ENCODE measurements at regions not wholly inside any gene's neighbourhood (a gene's known extent, or its start where the extent isn't known, plus 50 kb on each side); places are given as distances from the start of the nearest gene placed in this dataset.

DNA sequence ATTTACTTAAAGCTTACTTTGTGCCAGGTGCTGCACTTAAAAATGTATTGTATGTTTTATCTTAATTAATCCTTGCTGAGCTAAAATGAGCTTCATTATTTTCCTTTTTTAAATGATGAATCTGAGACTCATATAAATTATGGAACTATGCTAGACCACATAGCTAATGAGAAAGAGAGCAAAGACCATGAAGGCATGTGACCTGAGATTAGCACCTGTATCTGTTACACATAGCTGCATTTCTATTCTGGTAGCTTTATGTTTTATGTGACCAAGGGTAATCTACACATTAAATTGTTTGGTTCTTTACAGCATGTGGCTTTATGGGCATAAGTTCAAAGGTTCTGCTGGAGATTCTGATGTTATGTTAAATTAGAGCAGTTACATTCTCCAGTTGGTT is 839.1 kb upstream of the SORCS1 start:
- H3K36me3 Mint-ChIP-seq (ENCODE audit: insufficient read depth, unreplicated experiment) = no peaks in the 10 kb centered on the region
- no peaks in the 10 kb centered on the region for H3K4me1 Mint-ChIP-seq (ENCODE audit: insufficient read depth, unreplicated experiment)
- H3K9me3 Mint-ChIP-seq (ENCODE audit: unreplicated experiment) = peaks cover 5% of the 10 kb centered on the region
- CTCF ChIA-PET = interaction anchor here (0.6 to 1.3 kb wide), 3 partner anchors 15 to 585 kb away, joined by 3 read pairs; no protein-coding TSS in a partner anchor
- H3K27me3 Mint-ChIP-seq (ENCODE audit: insufficient read depth, unreplicated experiment) = no peaks in the 10 kb centered on the region
- intact Hi-C loops (cut with micrococcal nuclease) = no loop called here
- DNase-seq (ENCODE audit: unreplicated experiment) = no peak
- no peak overlapping the region for H3K4me3 Mint-ChIP-seq (ENCODE audit: unreplicated experiment)
- POLR2A ChIA-PET = no interaction called here
- BruUV-seq (replicated peaks) = no TSS peak
- no peak overlapping the region for H3K27ac Mint-ChIP-seq (ENCODE audit: low read depth, unreplicated experiment)
- TF ChIP-seq, protein P1, sequence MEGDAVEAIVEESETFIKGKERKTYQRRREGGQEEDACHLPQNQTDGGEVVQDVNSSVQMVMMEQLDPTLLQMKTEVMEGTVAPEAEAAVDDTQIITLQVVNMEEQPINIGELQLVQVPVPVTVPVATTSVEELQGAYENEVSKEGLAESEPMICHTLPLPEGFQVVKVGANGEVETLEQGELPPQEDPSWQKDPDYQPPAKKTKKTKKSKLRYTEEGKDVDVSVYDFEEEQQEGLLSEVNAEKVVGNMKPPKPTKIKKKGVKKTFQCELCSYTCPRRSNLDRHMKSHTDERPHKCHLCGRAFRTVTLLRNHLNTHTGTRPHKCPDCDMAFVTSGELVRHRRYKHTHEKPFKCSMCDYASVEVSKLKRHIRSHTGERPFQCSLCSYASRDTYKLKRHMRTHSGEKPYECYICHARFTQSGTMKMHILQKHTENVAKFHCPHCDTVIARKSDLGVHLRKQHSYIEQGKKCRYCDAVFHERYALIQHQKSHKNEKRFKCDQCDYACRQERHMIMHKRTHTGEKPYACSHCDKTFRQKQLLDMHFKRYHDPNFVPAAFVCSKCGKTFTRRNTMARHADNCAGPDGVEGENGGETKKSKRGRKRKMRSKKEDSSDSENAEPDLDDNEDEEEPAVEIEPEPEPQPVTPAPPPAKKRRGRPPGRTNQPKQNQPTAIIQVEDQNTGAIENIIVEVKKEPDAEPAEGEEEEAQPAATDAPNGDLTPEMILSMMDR (IDR thresholded peaks at IDR 0.05; ENCODE audit: unreplicated experiment) = no peak

DNA sequence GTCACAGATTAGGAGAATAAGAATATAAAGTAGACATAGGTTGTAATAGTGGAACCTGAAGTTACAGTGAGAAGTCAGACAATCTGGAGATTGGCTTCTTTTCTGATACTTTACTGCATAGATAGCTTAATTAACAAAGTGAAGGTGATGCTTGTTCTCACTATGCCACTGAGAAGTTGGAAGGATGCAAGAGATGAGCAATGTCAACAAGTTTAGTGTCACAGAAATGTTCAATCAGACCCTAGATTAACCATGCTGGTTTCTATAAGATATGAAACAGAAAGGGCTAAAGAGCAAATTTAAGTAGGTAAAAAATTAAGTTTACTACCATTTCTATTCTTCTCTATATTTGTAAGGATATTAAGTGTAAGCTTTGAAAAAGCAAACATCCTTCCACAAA is 838.6 kb upstream of the SORCS1 start:
- H3K27ac Mint-ChIP-seq (ENCODE audit: low read depth, unreplicated experiment) = no peak overlapping the region
- H3K4me1 Mint-ChIP-seq (ENCODE audit: insufficient read depth, unreplicated experiment) = no peaks in the 10 kb centered on the region
- intact Hi-C loops (cut with micrococcal nuclease) = no loop called here
- H3K27me3 Mint-ChIP-seq (ENCODE audit: insufficient read depth, unreplicated experiment) = no peaks in the 10 kb centered on the region
- no peaks in the 10 kb centered on the region for H3K9me3 Mint-ChIP-seq (ENCODE audit: unreplicated experiment)
- TF ChIP-seq, protein P1 (IDR thresholded peaks at IDR 0.05; ENCODE audit: unreplicated experiment) = no peak
- ChIA-PET POLR2A (interaction anchor here (0.6 to 0.7 kb wide), 2 partner anchors 88 to 196 kb away, joined by 4 to 5 read pairs; no protein-coding TSS in a partner anchor), CTCF (interaction anchor here (0.6 to 1.3 kb wide), 2 partner anchors 14 to 424 kb away, joined by 3 read pairs; no protein-coding TSS in a partner anchor)
- no TSS peak for BruUV-seq (replicated peaks)
- no peaks in the 10 kb centered on the region for H3K36me3 Mint-ChIP-seq (ENCODE audit: insufficient read depth, unreplicated experiment)
- H3K4me3 Mint-ChIP-seq (ENCODE audit: unreplicated experiment) = no peak overlapping the region
- no peak for DNase-seq (ENCODE audit: unreplicated experiment)

DNA sequence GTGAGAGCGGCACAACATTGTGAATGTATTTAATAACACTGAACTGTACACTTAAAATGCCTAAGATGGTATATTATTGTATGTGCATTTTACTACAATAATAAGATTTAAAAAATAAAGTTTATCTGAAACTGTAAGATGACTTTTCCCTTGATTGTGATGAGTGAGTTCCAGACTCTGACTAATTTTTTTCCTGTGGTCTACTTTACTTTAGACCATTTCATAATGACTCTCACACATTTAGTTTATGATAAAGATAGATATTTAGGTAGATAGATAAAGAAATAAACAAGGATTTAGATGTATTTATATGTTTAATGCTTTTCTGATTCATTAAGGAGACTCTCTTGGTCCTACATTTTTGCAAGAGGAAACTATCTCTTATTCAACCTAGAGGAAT is 835.9 kb upstream of the SORCS1 start:
- POLR2A ChIA-PET = no interaction called here
- TF ChIP-seq, protein P1 (IDR thresholded peaks at IDR 0.05; ENCODE audit: unreplicated experiment) = no peak
- no peak overlapping the region for H3K4me3 Mint-ChIP-seq (ENCODE audit: unreplicated experiment)
- H3K9me3 Mint-ChIP-seq (ENCODE audit: unreplicated experiment) = no peaks in the 10 kb centered on the region
- no peak overlapping the region for H3K27ac Mint-ChIP-seq (ENCODE audit: low read depth, unreplicated experiment)
- H3K27me3 Mint-ChIP-seq (ENCODE audit: insufficient read depth, unreplicated experiment) = no peaks in the 10 kb centered on the region
- no TSS peak for BruUV-seq (replicated peaks)
- intact Hi-C loops (cut with micrococcal nuclease) = no loop called here
- no peaks in the 10 kb centered on the region for H3K4me1 Mint-ChIP-seq (ENCODE audit: insufficient read depth, unreplicated experiment)
- DNase-seq (ENCODE audit: unreplicated experiment) = no peak
- CTCF ChIA-PET = no interaction called here
- H3K36me3 Mint-ChIP-seq (ENCODE audit: insufficient read depth, unreplicated experiment) = no peaks in the 10 kb centered on the region

DNA sequence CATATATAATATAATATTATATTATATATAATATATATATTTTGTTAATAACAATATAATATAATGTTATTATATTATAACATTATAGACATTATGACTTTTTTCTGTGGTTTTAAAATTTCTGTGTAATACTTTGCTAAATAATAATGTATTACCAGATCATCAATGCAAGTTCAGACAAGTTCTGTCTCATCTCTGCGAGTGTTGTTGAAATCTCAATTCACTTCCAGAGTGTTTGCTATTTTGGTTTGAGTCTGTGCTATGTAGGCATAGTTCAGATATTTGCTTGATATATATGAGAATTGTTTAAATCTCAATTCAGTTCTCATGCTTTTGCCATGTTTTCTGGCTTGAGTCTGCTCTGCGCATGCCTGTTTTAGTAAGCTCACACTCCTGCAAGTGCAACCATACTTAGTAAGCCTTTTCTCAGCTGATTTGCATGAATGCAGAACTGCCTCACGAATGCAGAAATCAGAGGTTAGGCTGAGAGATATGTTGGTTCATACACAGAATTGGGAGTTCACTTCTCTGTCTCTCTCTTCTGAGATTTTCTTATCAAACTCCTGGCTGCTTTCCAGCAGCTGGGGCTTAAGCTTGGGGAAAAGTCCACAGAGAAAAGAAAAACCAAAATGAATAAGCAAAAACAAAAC is 830.2 kb upstream of the SORCS1 start:
- Mint-ChIP-seq H3K27me3 (ENCODE audit: insufficient read depth, unreplicated experiment) (no peaks in the 10 kb centered on the region), H3K9me3 (ENCODE audit: unreplicated experiment) (no peaks in the 10 kb centered on the region), H3K27ac (ENCODE audit: low read depth, unreplicated experiment) (no peak overlapping the region), H3K36me3 (ENCODE audit: insufficient read depth, unreplicated experiment) (no peaks in the 10 kb centered on the region), H3K4me3 (ENCODE audit: unreplicated experiment) (no peak overlapping the region), H3K4me1 (ENCODE audit: insufficient read depth, unreplicated experiment) (no peaks in the 10 kb centered on the region)
- peak; percentile 21 for DNase-seq (ENCODE audit: unreplicated experiment)
- no TSS peak for BruUV-seq (replicated peaks)
- intact Hi-C loops (cut with micrococcal nuclease) = no loop called here
- TF ChIP-seq, protein P1 (IDR thresholded peaks at IDR 0.05; ENCODE audit: unreplicated experiment) = no peak
- POLR2A ChIA-PET = interaction anchor here (0.7 kb wide), 1 partner anchor 20 kb away, joined by 3 read pairs; no protein-coding TSS in a partner anchor
- CTCF ChIA-PET = no interaction called here

Measured in MCF 10A (cell line).